Glutamatergic neuron (in vitro differentiated cells): ENCODE measurements at regions not wholly inside any gene's neighbourhood (a gene's known extent, or its start where the extent isn't known, plus 50 kb on each side); places are given as distances from the start of the nearest gene placed in this dataset.

Experiments used
- DNase-seq: peaks from one replicate; pipeline ENCODE4 v3.0.0; 2022
- H3K27ac Mint-ChIP-seq: one replicate; pipeline ENCODE4 v1.8.0; 2020; ENCODE audit warnings: mild to moderate bottlenecking, mixed read lengths, inconsistent platforms; ENCODE audit not compliant: unreplicated experiment
- H3K27me3 Mint-ChIP-seq: one replicate; pipeline ENCODE4 v1.8.0; 2020; ENCODE audit warnings: mild to moderate bottlenecking, moderate library complexity, mixed read lengths, inconsistent platforms; ENCODE audit not compliant: unreplicated experiment
- H3K36me3 Mint-ChIP-seq: one replicate; pipeline ENCODE4 v1.8.0; 2020; ENCODE audit warnings: mild to moderate bottlenecking, mixed read lengths, inconsistent platforms; ENCODE audit not compliant: unreplicated experiment
- H3K4me1 Mint-ChIP-seq: one replicate; pipeline ENCODE4 v1.8.0; 2020; ENCODE audit warnings: mild to moderate bottlenecking, low read depth, mixed read lengths, inconsistent platforms; ENCODE audit not compliant: unreplicated experiment
- H3K4me3 Mint-ChIP-seq: one replicate; pipeline ENCODE4 v1.8.0; 2020; ENCODE audit warnings: mild to moderate bottlenecking, mixed read lengths, inconsistent platforms; ENCODE audit not compliant: unreplicated experiment
- H3K9me3 Mint-ChIP-seq: one replicate; pipeline ENCODE4 v1.8.0; 2020; ENCODE audit warnings: mild to moderate bottlenecking, moderate library complexity, mixed read lengths, inconsistent platforms; ENCODE audit not compliant: unreplicated experiment
- TF ChIP-seq, protein P1 (sequence below): fragments of 200-600 bp; sonication (generic); IDR thresholded peaks from one replicate; pipeline ENCODE4 v1.5.0; 2021; ENCODE audit not compliant: partially characterized antibody, unreplicated experiment

GRCh38 chr6:56393615-56394612 is 146.5 kb upstream of the COL21A1 start:
- H3K36me3 Mint-ChIP-seq = no peaks in the 10 kb centered on the region
- H3K27ac Mint-ChIP-seq = no peak overlapping the region
- H3K9me3 Mint-ChIP-seq = no peaks in the 10 kb centered on the region
- no peak overlapping the region for H3K4me3 Mint-ChIP-seq
- H3K4me1 Mint-ChIP-seq = no peaks in the 10 kb centered on the region
- no peak for DNase-seq
- H3K27me3 Mint-ChIP-seq = no peaks in the 10 kb centered on the region
- TF ChIP-seq, protein P1, sequence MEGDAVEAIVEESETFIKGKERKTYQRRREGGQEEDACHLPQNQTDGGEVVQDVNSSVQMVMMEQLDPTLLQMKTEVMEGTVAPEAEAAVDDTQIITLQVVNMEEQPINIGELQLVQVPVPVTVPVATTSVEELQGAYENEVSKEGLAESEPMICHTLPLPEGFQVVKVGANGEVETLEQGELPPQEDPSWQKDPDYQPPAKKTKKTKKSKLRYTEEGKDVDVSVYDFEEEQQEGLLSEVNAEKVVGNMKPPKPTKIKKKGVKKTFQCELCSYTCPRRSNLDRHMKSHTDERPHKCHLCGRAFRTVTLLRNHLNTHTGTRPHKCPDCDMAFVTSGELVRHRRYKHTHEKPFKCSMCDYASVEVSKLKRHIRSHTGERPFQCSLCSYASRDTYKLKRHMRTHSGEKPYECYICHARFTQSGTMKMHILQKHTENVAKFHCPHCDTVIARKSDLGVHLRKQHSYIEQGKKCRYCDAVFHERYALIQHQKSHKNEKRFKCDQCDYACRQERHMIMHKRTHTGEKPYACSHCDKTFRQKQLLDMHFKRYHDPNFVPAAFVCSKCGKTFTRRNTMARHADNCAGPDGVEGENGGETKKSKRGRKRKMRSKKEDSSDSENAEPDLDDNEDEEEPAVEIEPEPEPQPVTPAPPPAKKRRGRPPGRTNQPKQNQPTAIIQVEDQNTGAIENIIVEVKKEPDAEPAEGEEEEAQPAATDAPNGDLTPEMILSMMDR = no peak

GRCh38 chr6:56388415-56388755 is 141.0 kb upstream of the COL21A1 start:
- H3K27ac Mint-ChIP-seq = no peak overlapping the region
- no peaks in the 10 kb centered on the region for H3K36me3 Mint-ChIP-seq
- H3K9me3 Mint-ChIP-seq = no peaks in the 10 kb centered on the region
- TF ChIP-seq, protein P1 = no peak
- H3K4me1 Mint-ChIP-seq = no peaks in the 10 kb centered on the region
- no peak overlapping the region for H3K4me3 Mint-ChIP-seq
- H3K27me3 Mint-ChIP-seq = no peaks in the 10 kb centered on the region
- no peak for DNase-seq

GRCh38 chr6:56387621-56388414 is 140.4 kb upstream of the COL21A1 start:
- no peaks in the 10 kb centered on the region for H3K9me3 Mint-ChIP-seq
- no peak overlapping the region for H3K27ac Mint-ChIP-seq
- no peaks in the 10 kb centered on the region for H3K36me3 Mint-ChIP-seq
- no peaks in the 10 kb centered on the region for H3K27me3 Mint-ChIP-seq
- TF ChIP-seq, protein P1 = no peak
- H3K4me1 Mint-ChIP-seq = no peaks in the 10 kb centered on the region
- no peak for DNase-seq
- H3K4me3 Mint-ChIP-seq = no peak overlapping the region

GRCh38 chr6:56386717-56387116 is 139.3 kb upstream of the COL21A1 start:
- no peak for DNase-seq
- TF ChIP-seq, protein P1 = no peak
- H3K36me3 Mint-ChIP-seq = no peaks in the 10 kb centered on the region
- no peaks in the 10 kb centered on the region for H3K9me3 Mint-ChIP-seq
- no peak overlapping the region for H3K4me3 Mint-ChIP-seq
- no peaks in the 10 kb centered on the region for H3K27me3 Mint-ChIP-seq
- H3K4me1 Mint-ChIP-seq = no peaks in the 10 kb centered on the region
- no peak overlapping the region for H3K27ac Mint-ChIP-seq
